Nephron progenitor cell (in vitro differentiated cells): ENCODE measurements at regions not wholly inside any gene's neighbourhood (a gene's known extent, or its start where the extent isn't known, plus 50 kb on each side); places are given as distances from the start of the nearest gene placed in this dataset.

ENCODE experiments used
- DNase-seq: peaks from one replicate; pipeline ENCODE4 v3.0.0; 2021
- H3K27ac Mint-ChIP-seq: 2 replicates; pipeline ENCODE4 v1.8.0; 2021; ENCODE audit warnings: mild to moderate bottlenecking, moderate library complexity, mixed read lengths
- H3K27me3 Mint-ChIP-seq: 2 replicates; pipeline ENCODE4 v1.8.0; 2021; ENCODE audit warnings: mild to moderate bottlenecking, low read depth, mixed read lengths; ENCODE audit not compliant: poor library complexity
- H3K36me3 Mint-ChIP-seq: 2 replicates; pipeline ENCODE4 v1.8.0; 2021; ENCODE audit warnings: low read depth, mixed read lengths
- H3K4me1 Mint-ChIP-seq: 2 replicates; pipeline ENCODE4 v1.8.0; 2021; ENCODE audit warnings: mixed read lengths
- H3K4me3 Mint-ChIP-seq: 2 replicates; pipeline ENCODE4 v1.8.0; 2021; ENCODE audit warnings: mild to moderate bottlenecking, moderate library complexity, mixed read lengths
- H3K9me3 Mint-ChIP-seq: 2 replicates; pipeline ENCODE4 v1.8.0; 2021; ENCODE audit warnings: mild to moderate bottlenecking, moderate library complexity, mixed read lengths
- TF ChIP-seq, protein P1 (sequence below): fragments of 200-600 bp; sonication (generic); IDR thresholded peaks from 2 replicates; pipeline ENCODE4 v1.5.0; 2021; ENCODE audit warnings: antibody characterized with exemption

DNA sequence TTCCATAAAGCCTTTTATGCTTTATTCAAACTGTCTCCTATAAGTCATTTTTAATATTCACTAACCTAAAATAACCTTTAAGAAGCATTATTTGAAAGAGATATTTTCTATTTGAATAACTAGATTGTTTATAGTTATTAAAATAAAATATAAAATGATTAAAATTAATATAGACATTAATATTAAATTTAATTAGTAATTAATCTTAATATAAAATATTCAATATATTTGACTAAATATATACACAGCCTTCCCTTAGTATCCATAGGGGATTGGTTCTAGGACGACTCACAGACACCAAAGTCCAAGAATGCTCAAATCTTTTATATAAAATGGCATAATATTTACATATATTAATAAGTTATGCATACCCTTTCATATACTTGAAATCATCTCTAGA, 1014.1 kb downstream of the TBL1XR1 start:
- Mint-ChIP-seq H3K27me3 (peaks cover 2% of the 10 kb centered on the region), H3K4me1 (no peaks in the 10 kb centered on the region)

GRCh38 chr3:176174060-176174459, 1023.2 kb downstream of the TBL1XR1 start:
- no peak for DNase-seq
- Mint-ChIP-seq H3K36me3 (no peaks in the 10 kb centered on the region), H3K4me3 (no peak overlapping the region), H3K27ac (no peak overlapping the region), H3K27me3 (no peaks in the 10 kb centered on the region), H3K4me1 (peaks cover 16% of the 10 kb centered on the region), H3K9me3 (no peaks in the 10 kb centered on the region)
- TF ChIP-seq, protein P1, sequence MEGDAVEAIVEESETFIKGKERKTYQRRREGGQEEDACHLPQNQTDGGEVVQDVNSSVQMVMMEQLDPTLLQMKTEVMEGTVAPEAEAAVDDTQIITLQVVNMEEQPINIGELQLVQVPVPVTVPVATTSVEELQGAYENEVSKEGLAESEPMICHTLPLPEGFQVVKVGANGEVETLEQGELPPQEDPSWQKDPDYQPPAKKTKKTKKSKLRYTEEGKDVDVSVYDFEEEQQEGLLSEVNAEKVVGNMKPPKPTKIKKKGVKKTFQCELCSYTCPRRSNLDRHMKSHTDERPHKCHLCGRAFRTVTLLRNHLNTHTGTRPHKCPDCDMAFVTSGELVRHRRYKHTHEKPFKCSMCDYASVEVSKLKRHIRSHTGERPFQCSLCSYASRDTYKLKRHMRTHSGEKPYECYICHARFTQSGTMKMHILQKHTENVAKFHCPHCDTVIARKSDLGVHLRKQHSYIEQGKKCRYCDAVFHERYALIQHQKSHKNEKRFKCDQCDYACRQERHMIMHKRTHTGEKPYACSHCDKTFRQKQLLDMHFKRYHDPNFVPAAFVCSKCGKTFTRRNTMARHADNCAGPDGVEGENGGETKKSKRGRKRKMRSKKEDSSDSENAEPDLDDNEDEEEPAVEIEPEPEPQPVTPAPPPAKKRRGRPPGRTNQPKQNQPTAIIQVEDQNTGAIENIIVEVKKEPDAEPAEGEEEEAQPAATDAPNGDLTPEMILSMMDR, result no peak

More for the DNA sequence above, 1014.1 kb downstream of the TBL1XR1 start:
- no peak overlapping the region for H3K4me3 Mint-ChIP-seq
- no peaks in the 10 kb centered on the region for H3K36me3 Mint-ChIP-seq
- no peak overlapping the region for H3K27ac Mint-ChIP-seq
- peaks cover 5% of the 10 kb centered on the region for H3K9me3 Mint-ChIP-seq
- no peak for DNase-seq
- TF ChIP-seq, protein P1, result no peak

GRCh38 chr3:176172492-176172891, 1024.8 kb downstream of the TBL1XR1 start:
- Mint-ChIP-seq H3K27me3 (no peaks in the 10 kb centered on the region), H3K36me3 (peaks cover 7% of the 10 kb centered on the region), H3K4me3 (no peak overlapping the region), H3K27ac (no peak overlapping the region), H3K4me1 (peaks cover 16% of the 10 kb centered on the region), H3K9me3 (peaks cover 3% of the 10 kb centered on the region)
- TF ChIP-seq, protein P1, result no peak
- no peak for DNase-seq

- peaks cover 12% of the 10 kb centered on the region for H3K9me3 Mint-ChIP-seq
Observed at GRCh38 chr3:176167272-176167671, 1030.0 kb downstream of the TBL1XR1 start.

GRCh38 chr3:176160997-176161396, 1036.3 kb downstream of the TBL1XR1 start:
- Mint-ChIP-seq H3K4me1 (no peaks in the 10 kb centered on the region), H3K27me3 (no peaks in the 10 kb centered on the region), H3K4me3 (no peak overlapping the region), H3K36me3 (peaks cover 12% of the 10 kb centered on the region), H3K9me3 (peaks cover 49% of the 10 kb centered on the region), H3K27ac (no peak overlapping the region)
- no peak for DNase-seq
- TF ChIP-seq, protein P1, result no peak

More at GRCh38 chr3:176167272-176167671, 1030.0 kb downstream of the TBL1XR1 start:
- H3K4me3 Mint-ChIP-seq, result no peak overlapping the region
- H3K27ac Mint-ChIP-seq, result no peak overlapping the region
- no peak for DNase-seq
- no peaks in the 10 kb centered on the region for H3K27me3 Mint-ChIP-seq
- H3K4me1 Mint-ChIP-seq, result peaks cover 13% of the 10 kb centered on the region
- TF ChIP-seq, protein P1, result no peak
- peaks cover 7% of the 10 kb centered on the region for H3K36me3 Mint-ChIP-seq

GRCh38 chr3:176159796-176160195, 1037.5 kb downstream of the TBL1XR1 start:
- Mint-ChIP-seq H3K36me3 (peaks cover 12% of the 10 kb centered on the region), H3K27ac (no peak overlapping the region), H3K4me1 (no peaks in the 10 kb centered on the region), H3K27me3 (no peaks in the 10 kb centered on the region), H3K4me3 (no peak overlapping the region), H3K9me3 (peaks cover 49% of the 10 kb centered on the region)
- no peak for DNase-seq
- TF ChIP-seq, protein P1, result no peak
